PC-9 (cell line): ENCODE measurements at regions not wholly inside any gene's neighbourhood (a gene's known extent, or its start where the extent isn't known, plus 50 kb on each side); places are given as distances from the start of the nearest gene placed in this dataset.

Source experiments
- EZH2 ChIP-seq: fragments of 200-600 bp; sonication (generic); IDR thresholded peaks from 2 replicates; pipeline ENCODE4 v1.8.0; 2017; ENCODE audit warnings: antibody characterized with exemption, low read depth
- TF ChIP-seq, protein P1 (sequence below): fragments of 200-600 bp; sonication (generic); conservative IDR thresholded peaks from 2 replicates; pipeline ENCODE4 v1.6.1; 2017; ENCODE audit warnings: mixed run types, antibody characterized with exemption, mild to moderate bottlenecking, moderate library complexity

DNA sequence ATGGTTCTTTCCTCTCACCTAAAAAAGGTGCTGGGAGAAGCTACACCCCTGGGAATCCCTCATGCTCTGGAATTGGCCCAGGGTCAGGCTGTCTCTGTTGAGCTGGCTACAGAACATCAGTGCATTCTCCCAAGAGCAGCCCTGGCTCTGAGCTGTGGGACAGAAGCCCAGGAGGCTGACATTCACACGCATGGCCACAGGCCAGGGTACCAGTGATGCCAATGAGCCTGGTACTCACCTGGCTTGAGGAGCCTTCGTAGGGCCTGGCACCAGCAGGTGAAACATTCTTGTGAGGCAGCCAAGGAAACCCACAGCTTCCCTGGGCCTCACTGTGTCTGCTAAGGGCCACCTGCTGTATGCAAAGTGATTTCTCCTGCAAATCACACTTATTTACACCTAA lies 121.7 kb upstream of the CCL2 start:
- TF ChIP-seq, protein P1, sequence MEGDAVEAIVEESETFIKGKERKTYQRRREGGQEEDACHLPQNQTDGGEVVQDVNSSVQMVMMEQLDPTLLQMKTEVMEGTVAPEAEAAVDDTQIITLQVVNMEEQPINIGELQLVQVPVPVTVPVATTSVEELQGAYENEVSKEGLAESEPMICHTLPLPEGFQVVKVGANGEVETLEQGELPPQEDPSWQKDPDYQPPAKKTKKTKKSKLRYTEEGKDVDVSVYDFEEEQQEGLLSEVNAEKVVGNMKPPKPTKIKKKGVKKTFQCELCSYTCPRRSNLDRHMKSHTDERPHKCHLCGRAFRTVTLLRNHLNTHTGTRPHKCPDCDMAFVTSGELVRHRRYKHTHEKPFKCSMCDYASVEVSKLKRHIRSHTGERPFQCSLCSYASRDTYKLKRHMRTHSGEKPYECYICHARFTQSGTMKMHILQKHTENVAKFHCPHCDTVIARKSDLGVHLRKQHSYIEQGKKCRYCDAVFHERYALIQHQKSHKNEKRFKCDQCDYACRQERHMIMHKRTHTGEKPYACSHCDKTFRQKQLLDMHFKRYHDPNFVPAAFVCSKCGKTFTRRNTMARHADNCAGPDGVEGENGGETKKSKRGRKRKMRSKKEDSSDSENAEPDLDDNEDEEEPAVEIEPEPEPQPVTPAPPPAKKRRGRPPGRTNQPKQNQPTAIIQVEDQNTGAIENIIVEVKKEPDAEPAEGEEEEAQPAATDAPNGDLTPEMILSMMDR, result no peak
- TF ChIP-seq EZH2, result no peak
